ENCODE measurements at regions not wholly inside any gene's neighbourhood (a gene's known extent, or its start where the extent isn't known, plus 50 kb on each side); places are given as distances from the start of the nearest gene placed in this dataset.

DNA sequence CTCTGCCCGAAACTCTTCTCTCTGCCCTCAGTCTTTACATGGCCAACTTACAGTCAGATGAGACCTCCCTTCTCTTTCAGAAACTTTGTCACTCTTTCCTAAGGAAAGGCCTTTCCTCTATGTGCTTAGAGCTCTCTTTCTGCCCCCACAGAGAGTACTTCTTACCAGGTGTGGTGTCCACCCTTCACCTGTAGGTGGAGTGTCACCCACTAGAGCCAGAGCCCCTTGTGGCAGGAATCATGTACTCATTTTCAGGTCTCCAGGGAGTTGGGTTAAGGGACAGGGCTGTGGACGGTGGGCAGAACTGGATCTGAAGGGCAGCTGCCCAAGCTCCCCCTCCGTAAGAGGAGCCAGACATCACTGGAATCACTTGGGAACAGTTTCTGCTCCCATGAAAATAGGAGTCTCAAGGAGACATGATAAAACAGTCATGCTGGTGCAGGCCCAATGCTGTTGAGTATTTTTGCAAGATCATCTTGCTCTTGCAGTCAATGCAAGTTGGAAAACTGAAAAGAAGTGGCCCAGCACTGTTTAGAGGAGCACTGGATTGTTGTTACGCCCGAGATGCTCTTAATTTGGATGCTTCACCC is 436.7 kb downstream of the ZSWIM6 start:
- TF ChIP-seq, protein P1, sequence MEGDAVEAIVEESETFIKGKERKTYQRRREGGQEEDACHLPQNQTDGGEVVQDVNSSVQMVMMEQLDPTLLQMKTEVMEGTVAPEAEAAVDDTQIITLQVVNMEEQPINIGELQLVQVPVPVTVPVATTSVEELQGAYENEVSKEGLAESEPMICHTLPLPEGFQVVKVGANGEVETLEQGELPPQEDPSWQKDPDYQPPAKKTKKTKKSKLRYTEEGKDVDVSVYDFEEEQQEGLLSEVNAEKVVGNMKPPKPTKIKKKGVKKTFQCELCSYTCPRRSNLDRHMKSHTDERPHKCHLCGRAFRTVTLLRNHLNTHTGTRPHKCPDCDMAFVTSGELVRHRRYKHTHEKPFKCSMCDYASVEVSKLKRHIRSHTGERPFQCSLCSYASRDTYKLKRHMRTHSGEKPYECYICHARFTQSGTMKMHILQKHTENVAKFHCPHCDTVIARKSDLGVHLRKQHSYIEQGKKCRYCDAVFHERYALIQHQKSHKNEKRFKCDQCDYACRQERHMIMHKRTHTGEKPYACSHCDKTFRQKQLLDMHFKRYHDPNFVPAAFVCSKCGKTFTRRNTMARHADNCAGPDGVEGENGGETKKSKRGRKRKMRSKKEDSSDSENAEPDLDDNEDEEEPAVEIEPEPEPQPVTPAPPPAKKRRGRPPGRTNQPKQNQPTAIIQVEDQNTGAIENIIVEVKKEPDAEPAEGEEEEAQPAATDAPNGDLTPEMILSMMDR (IDR thresholded peaks at IDR 0.05): no peak
- TF ChIP-seq POLR2A (IDR thresholded peaks at IDR 0.05) (no peak), EP300 (IDR thresholded peaks at IDR 0.05) (no peak)

All from sigmoid colon (tissue), 4 donors.